K562 (cell line): ENCODE measurements at regions not wholly inside any gene's neighbourhood (a gene's known extent, or its start where the extent isn't known, plus 50 kb on each side); places are given as distances from the start of the nearest gene placed in this dataset.

Experiments
- ARHGAP35 ChIP-seq: fragments of 450-650 bp; IDR thresholded peaks from 2 replicates; pipeline ENCODE4 v1.6.1; 2018; ENCODE audit not compliant: partially characterized antibody
- CSDE1 ChIP-seq, 2 experiments: fragments of 450-650 bp; IDR thresholded peaks; 2 replicates each; pipeline ENCODE4 v1.6.1; 2016; ENCODE audit warnings: mild to moderate bottlenecking in 1 of 2
- GTF2A2 ChIP-seq: IDR thresholded peaks from 2 replicates; pipeline ENCODE4 v1.6.1; 2016; ENCODE audit warnings: mild to moderate bottlenecking, missing genetic modification characterization, missing compliant biosample characterization
- POLR2AphosphoS5 ChIP-seq: IDR thresholded peaks from 2 replicates; pipeline ENCODE4 v1.6.1; 2011; ENCODE audit warnings: mild to moderate bottlenecking, low read depth, low read length, moderate library complexity; ENCODE audit not compliant: control insufficient read depth, insufficient read depth
- SRSF7 ChIP-seq: fragments of 200-400 bp; formaldehyde crosslinking; optimal IDR thresholded peaks from 2 replicates; pipeline ENCODE3; 2017; ENCODE audit warnings: mild to moderate bottlenecking, low read depth, low read length
- TGIF2 ChIP-seq: sonication (generic); formaldehyde crosslinking; IDR thresholded peaks from 2 replicates; pipeline ENCODE4 v1.8.1; 2022; ENCODE audit warnings: mild to moderate bottlenecking, missing genetic modification reagents, moderate library complexity
- ZC3H4 ChIP-seq: sonication (generic); formaldehyde crosslinking; IDR thresholded peaks from 2 replicates; pipeline ENCODE4 v1.9.0; 2021; ENCODE audit warnings: missing genetic modification reagents, borderline replicate concordance
- ZNF583 ChIP-seq: fragments of 250-450 bp; sonication (Bioruptor Pico); IDR thresholded peaks from 2 replicates; pipeline ENCODE4 v1.4.0; 2020
- TF ChIP-seq, protein P1 (sequence below): sonication (generic); formaldehyde crosslinking; IDR thresholded peaks from 2 replicates; pipeline ENCODE4 v1.8.1; 2023; ENCODE audit warnings: mild to moderate bottlenecking, missing genetic modification reagents
- TF ChIP-seq, protein P2 (sequence below): fragments of 200-400 bp; formaldehyde crosslinking; IDR thresholded peaks from 2 replicates; pipeline ENCODE4 v1.6.1; 2017; ENCODE audit warnings: mild to moderate bottlenecking, low read depth, low read length, moderate library complexity

DNA sequence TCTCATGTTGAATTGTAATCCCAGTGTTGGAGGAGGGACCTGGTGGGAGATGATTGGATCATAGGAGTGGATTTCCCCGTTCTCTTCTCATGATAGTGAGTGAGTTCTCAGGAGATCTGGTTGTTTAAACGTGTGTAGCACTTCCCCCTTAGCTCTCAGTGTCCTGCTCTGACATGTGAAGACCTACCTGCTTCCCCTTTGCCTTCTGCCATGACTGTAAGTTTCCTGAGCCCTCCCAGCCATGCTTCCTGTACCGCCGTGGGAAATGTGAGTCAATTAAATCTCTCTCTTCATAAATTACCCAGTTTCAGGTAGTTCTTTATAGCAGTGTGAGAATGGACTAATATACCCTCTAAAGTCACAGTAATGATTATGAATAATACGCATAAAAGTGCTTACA lies 248.4 kb upstream of the LRRC7 start (continued):
- no peak for TF ChIP-seq GTF2A2 (tag)
- no peak for TF ChIP-seq ZC3H4 (CRISPR knock-in tag)
- TF ChIP-seq CSDE1 (IDR thresholded peaks at IDR 0.05), result no peak
- TF ChIP-seq, protein P1, sequence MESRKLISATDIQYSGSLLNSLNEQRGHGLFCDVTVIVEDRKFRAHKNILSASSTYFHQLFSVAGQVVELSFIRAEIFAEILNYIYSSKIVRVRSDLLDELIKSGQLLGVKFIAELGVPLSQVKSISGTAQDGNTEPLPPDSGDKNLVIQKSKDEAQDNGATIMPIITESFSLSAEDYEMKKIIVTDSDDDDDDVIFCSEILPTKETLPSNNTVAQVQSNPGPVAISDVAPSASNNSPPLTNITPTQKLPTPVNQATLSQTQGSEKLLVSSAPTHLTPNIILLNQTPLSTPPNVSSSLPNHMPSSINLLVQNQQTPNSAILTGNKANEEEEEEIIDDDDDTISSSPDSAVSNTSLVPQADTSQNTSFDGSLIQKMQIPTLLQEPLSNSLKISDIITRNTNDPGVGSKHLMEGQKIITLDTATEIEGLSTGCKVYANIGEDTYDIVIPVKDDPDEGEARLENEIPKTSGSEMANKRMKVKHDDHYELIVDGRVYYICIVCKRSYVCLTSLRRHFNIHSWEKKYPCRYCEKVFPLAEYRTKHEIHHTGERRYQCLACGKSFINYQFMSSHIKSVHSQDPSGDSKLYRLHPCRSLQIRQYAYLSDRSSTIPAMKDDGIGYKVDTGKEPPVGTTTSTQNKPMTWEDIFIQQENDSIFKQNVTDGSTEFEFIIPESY (CRISPR knock-in tag), result no peak
- TF ChIP-seq POLR2AphosphoS5, result no peak
- TF ChIP-seq TGIF2 (CRISPR knock-in tag), result no peak
- TF ChIP-seq SRSF7, result no peak
- TF ChIP-seq ARHGAP35, result no peak
- TF ChIP-seq, protein P2, sequence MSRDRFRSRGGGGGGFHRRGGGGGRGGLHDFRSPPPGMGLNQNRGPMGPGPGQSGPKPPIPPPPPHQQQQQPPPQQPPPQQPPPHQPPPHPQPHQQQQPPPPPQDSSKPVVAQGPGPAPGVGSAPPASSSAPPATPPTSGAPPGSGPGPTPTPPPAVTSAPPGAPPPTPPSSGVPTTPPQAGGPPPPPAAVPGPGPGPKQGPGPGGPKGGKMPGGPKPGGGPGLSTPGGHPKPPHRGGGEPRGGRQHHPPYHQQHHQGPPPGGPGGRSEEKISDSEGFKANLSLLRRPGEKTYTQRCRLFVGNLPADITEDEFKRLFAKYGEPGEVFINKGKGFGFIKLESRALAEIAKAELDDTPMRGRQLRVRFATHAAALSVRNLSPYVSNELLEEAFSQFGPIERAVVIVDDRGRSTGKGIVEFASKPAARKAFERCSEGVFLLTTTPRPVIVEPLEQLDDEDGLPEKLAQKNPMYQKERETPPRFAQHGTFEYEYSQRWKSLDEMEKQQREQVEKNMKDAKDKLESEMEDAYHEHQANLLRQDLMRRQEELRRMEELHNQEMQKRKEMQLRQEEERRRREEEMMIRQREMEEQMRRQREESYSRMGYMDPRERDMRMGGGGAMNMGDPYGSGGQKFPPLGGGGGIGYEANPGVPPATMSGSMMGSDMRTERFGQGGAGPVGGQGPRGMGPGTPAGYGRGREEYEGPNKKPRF, result no peak
- TF ChIP-seq ZNF583 (CRISPR knock-in tag), result no peak
